Colonic mucosa (tissue), 4 donors: ENCODE measurements at regions not wholly inside any gene's neighbourhood (a gene's known extent, or its start where the extent isn't known, plus 50 kb on each side); places are given as distances from the start of the nearest gene placed in this dataset.

Experiments
- DNase-seq: peaks from one replicate; pipeline ENCODE4 v3.0.0-alpha.2; 2020
- H3K27ac ChIP-seq: fragments of 200-600 bp; one replicate; pipeline ENCODE4 v1.8.0; 2021
- H3K27me3 ChIP-seq: fragments of 200-600 bp; one replicate; pipeline ENCODE4 v1.8.0; 2021
- H3K36me3 ChIP-seq: fragments of 200-600 bp; one replicate; pipeline ENCODE4 v1.8.0; 2021
- H3K4me1 ChIP-seq: fragments of 200-600 bp; one replicate; pipeline ENCODE4 v1.8.0; 2021; ENCODE audit warnings: mild to moderate bottlenecking
- H3K4me3 ChIP-seq: fragments of 200-600 bp; one replicate; pipeline ENCODE4 v1.8.0; 2021
- H3K9ac ChIP-seq, 2 donors: one replicate each; pipeline ENCODE4 v1.7.0; 2013; ENCODE audit warnings: control low read depth in 2 of 2, low read depth in 2 of 2, low read length in 2 of 2
- H3K9me3 ChIP-seq: fragments of 200-600 bp; one replicate; pipeline ENCODE4 v1.8.0; 2021
- intact Hi-C: fragments of 100-400 bp; cut with DNase I; formaldehyde crosslinking; loops from one replicate; pipeline ENCODE4 v1.14.1; 2022
- TF ChIP-seq, protein P1 (sequence below): fragments of 200-600 bp; IDR thresholded peaks from one replicate; pipeline ENCODE4 v1.8.0; 2022; ENCODE audit warnings: antibody characterized with exemption, mild to moderate bottlenecking
- donor health status: healthy.
- donor health status: DM: no; HTN: no; CAD: no.
- donor health status: DM: no; HTN: no; CAD: no.

- H3K9me3 ChIP-seq: no peaks in the 10 kb centered on the region
- TF ChIP-seq, protein P1, sequence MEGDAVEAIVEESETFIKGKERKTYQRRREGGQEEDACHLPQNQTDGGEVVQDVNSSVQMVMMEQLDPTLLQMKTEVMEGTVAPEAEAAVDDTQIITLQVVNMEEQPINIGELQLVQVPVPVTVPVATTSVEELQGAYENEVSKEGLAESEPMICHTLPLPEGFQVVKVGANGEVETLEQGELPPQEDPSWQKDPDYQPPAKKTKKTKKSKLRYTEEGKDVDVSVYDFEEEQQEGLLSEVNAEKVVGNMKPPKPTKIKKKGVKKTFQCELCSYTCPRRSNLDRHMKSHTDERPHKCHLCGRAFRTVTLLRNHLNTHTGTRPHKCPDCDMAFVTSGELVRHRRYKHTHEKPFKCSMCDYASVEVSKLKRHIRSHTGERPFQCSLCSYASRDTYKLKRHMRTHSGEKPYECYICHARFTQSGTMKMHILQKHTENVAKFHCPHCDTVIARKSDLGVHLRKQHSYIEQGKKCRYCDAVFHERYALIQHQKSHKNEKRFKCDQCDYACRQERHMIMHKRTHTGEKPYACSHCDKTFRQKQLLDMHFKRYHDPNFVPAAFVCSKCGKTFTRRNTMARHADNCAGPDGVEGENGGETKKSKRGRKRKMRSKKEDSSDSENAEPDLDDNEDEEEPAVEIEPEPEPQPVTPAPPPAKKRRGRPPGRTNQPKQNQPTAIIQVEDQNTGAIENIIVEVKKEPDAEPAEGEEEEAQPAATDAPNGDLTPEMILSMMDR: no peak
- H3K4me1 ChIP-seq: no peaks in the 10 kb centered on the region
- intact Hi-C loops: no loop called here
- no peak overlapping the region for H3K9ac ChIP-seq
- H3K36me3 ChIP-seq: no peaks in the 10 kb centered on the region
- H3K27ac ChIP-seq: no peak overlapping the region
- H3K27me3 ChIP-seq: no peaks in the 10 kb centered on the region
- no peak for DNase-seq
- no peak overlapping the region for H3K4me3 ChIP-seq
Measured at GRCh38 chr1:5403935-5404334, 588.3 kb downstream of the NPHP4 start.

- H3K4me3 ChIP-seq: no peak overlapping the region
- DNase-seq: no peak
- intact Hi-C loops: no loop called here
Measured at GRCh38 chr1:5402618-5403017, 589.6 kb downstream of the NPHP4 start.

DNA sequence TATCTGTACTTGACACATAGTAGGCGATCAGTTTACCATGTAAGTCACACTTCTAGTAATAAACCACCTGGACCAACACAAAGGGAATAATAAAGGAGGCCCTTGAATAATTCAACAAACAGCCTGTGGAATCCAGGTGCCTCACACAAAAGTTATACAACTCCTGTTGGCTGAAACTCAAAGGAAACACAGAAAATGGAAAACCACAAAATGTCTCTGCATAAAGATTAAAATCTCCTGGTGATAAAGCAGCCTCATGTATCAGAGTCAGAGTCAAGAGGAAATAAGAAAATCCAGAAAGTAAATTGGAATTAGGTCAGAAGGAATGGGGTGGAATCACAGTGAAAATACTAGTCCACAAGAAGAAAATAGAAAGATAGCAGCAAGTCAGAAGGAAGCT, 592.5 kb downstream of the NPHP4 start:
- H3K4me3 ChIP-seq: no peak overlapping the region
- no peak overlapping the region for H3K27ac ChIP-seq
- H3K9ac ChIP-seq: no peak overlapping the region
- DNase-seq: no peak
- TF ChIP-seq, protein P1: no peak
- H3K27me3 ChIP-seq: no peaks in the 10 kb centered on the region
- no peaks in the 10 kb centered on the region for H3K9me3 ChIP-seq
- intact Hi-C loops: no loop called here
- no peaks in the 10 kb centered on the region for H3K36me3 ChIP-seq
- no peaks in the 10 kb centered on the region for H3K4me1 ChIP-seq

More at GRCh38 chr1:5402618-5403017, 589.6 kb downstream of the NPHP4 start:
- Histone ChIP-seq H3K4me1 (no peaks in the 10 kb centered on the region), H3K27ac (no peak overlapping the region), H3K27me3 (no peaks in the 10 kb centered on the region), H3K36me3 (no peaks in the 10 kb centered on the region), H3K9ac (no peak overlapping the region), H3K9me3 (no peaks in the 10 kb centered on the region)
- TF ChIP-seq, protein P1: no peak

GRCh38 chr1:5396593-5396992, 595.6 kb downstream of the NPHP4 start:
- Histone ChIP-seq H3K4me1 (no peaks in the 10 kb centered on the region), H3K27me3 (no peaks in the 10 kb centered on the region), H3K4me3 (no peak overlapping the region), H3K9me3 (no peaks in the 10 kb centered on the region), H3K36me3 (no peaks in the 10 kb centered on the region), H3K9ac (no peak overlapping the region), H3K27ac (no peak overlapping the region)
- DNase-seq: no peak
- TF ChIP-seq, protein P1: no peak
- intact Hi-C loops: no loop called here

DNA sequence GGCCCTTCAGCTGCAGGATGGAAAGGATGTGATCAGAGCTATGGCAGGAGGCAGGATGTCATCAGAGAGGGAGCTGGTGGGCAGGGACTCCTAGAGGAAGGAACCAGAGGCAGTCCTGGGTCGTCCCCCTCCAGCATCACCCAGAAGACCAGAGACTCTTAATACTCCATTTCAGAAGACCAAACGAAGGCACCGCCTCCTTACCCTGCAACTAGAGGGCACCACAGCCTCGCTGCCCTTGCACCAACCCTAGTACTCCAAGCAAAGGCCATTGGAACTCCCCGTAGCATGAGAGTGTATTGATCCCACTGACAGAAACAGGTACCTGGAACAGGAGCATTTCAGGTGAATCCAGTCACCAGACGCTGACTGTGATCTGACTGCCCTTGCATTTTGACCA, 598.1 kb downstream of the NPHP4 start:
- Histone ChIP-seq H3K9me3 (no peaks in the 10 kb centered on the region), H3K36me3 (no peaks in the 10 kb centered on the region), H3K4me3 (no peak overlapping the region), H3K27me3 (no peaks in the 10 kb centered on the region), H3K9ac (no peak overlapping the region), H3K27ac (no peak overlapping the region), H3K4me1 (no peaks in the 10 kb centered on the region)
- no peak for DNase-seq
- TF ChIP-seq, protein P1: no peak
- intact Hi-C loops: no loop called here

DNA sequence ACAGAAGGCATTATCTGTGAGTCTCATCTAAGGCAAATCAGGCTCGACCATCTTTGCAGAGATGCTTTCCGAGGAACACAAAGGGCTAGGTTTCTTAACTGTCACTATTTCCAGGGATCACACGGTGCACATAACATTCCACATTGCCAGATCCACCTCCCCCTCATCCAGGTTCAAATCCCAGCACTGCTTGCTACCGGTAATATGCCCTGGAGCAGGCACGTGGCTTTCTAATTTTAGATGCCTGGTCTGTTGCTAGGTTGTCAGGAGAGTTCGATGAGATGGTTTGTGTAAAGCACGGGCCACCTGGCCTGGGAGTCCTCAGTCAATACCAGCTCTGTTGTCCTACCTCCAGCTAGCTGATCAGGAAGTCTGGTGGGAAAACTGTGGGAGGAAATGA, 598.6 kb downstream of the NPHP4 start:
- DNase-seq: no peak
- no peaks in the 10 kb centered on the region for H3K9me3 ChIP-seq

More for the DNA sequence above, 598.6 kb downstream of the NPHP4 start:
- intact Hi-C loops: no loop called here
- no peaks in the 10 kb centered on the region for H3K4me1 ChIP-seq
- no peaks in the 10 kb centered on the region for H3K36me3 ChIP-seq
- H3K27ac ChIP-seq: no peak overlapping the region
- TF ChIP-seq, protein P1: no peak
- no peak overlapping the region for H3K9ac ChIP-seq
- no peak overlapping the region for H3K4me3 ChIP-seq
- H3K27me3 ChIP-seq: no peaks in the 10 kb centered on the region
